Hepatocyte (in vitro differentiated cells): ENCODE measurements at regions not wholly inside any gene's neighbourhood (a gene's known extent, or its start where the extent isn't known, plus 50 kb on each side); places are given as distances from the start of the nearest gene placed in this dataset.

Source experiments
- EZH2 ChIP-seq: fragments of 200-600 bp; sonication (generic); IDR thresholded peaks from 2 replicates; pipeline ENCODE4 v1.6.1; 2016; ENCODE audit warnings: antibody characterized with exemption, mild to moderate bottlenecking, borderline replicate concordance
- EZH2phosphoT487 ChIP-seq: fragments of 200-600 bp; sonication (generic); IDR thresholded peaks from one replicate; pipeline ENCODE4 v1.6.1; 2018; ENCODE audit warnings: antibody characterized with exemption, mild to moderate bottlenecking, low read depth, moderate library complexity; ENCODE audit not compliant: unreplicated experiment, severe bottlenecking
- TF ChIP-seq, protein P1 (sequence below): fragments of 200-600 bp; sonication (generic); IDR thresholded peaks from 2 replicates; pipeline ENCODE4 v1.5.1; 2016; ENCODE audit warnings: antibody characterized with exemption, mild to moderate bottlenecking; ENCODE audit not compliant: poor library complexity

DNA sequence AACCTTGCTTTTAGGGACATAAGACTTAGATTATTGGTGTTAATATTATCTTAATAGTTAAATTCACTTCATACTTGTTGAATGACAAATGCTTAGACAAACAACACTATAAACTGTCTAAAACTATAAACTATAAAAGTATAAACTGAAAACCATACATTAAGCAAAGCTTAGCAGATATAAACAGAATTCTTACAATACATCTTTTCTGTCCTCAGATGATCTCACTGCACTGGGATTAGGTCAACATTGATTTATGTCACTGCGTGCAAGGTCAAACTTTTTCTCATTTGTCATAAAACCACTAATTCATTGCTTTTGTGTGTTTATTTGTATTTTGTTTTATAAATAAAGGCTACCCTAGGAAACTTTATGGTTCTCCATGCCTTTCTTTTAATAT, 1491.8 kb downstream of the NCAM2 start:
- no peak for TF ChIP-seq EZH2
- TF ChIP-seq, protein P1, sequence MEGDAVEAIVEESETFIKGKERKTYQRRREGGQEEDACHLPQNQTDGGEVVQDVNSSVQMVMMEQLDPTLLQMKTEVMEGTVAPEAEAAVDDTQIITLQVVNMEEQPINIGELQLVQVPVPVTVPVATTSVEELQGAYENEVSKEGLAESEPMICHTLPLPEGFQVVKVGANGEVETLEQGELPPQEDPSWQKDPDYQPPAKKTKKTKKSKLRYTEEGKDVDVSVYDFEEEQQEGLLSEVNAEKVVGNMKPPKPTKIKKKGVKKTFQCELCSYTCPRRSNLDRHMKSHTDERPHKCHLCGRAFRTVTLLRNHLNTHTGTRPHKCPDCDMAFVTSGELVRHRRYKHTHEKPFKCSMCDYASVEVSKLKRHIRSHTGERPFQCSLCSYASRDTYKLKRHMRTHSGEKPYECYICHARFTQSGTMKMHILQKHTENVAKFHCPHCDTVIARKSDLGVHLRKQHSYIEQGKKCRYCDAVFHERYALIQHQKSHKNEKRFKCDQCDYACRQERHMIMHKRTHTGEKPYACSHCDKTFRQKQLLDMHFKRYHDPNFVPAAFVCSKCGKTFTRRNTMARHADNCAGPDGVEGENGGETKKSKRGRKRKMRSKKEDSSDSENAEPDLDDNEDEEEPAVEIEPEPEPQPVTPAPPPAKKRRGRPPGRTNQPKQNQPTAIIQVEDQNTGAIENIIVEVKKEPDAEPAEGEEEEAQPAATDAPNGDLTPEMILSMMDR: no peak
- no peak for TF ChIP-seq EZH2phosphoT487
